Immature natural killer cell (primary cell): ENCODE measurements at regions not wholly inside any gene's neighbourhood (a gene's known extent, or its start where the extent isn't known, plus 50 kb on each side); places are given as distances from the start of the nearest gene placed in this dataset.

Source experiments
- DNase-seq, 3 donors: peaks; one replicate each; pipeline ENCODE4 v3.0.0; 2022; ENCODE audit warnings: mixed read lengths in 1 of 3
- H3K27ac Mint-ChIP-seq, 6 donors: one replicate each; pipeline ENCODE4 v1.8.0; 2020; ENCODE audit warnings: mixed read lengths in 6 of 6, mild to moderate bottlenecking in 5 of 6, inconsistent platforms in 4 of 6, moderate library complexity in 3 of 6
- H3K27me3 Mint-ChIP-seq, 3 donors: one replicate each; pipeline ENCODE4 v1.8.0; 2020 to 2021; ENCODE audit warnings: low read depth in 3 of 3, mild to moderate bottlenecking in 3 of 3, mixed read lengths in 3 of 3, moderate library complexity in 3 of 3, inconsistent platforms in 1 of 3
- H3K36me3 Mint-ChIP-seq, 3 donors: one replicate each; pipeline ENCODE4 v1.8.0; 2020; ENCODE audit warnings: mixed read lengths in 3 of 3, inconsistent platforms in 2 of 3, mild to moderate bottlenecking in 2 of 3
- H3K4me1 Mint-ChIP-seq, 2 donors: one replicate each; pipeline ENCODE4 v1.8.0; 2020; ENCODE audit warnings: inconsistent platforms in 2 of 2, mild to moderate bottlenecking in 2 of 2, mixed read lengths in 2 of 2, moderate library complexity in 1 of 2
- H3K4me3 Mint-ChIP-seq, 5 donors: one replicate each; pipeline ENCODE4 v1.8.0; 2020; ENCODE audit warnings: mild to moderate bottlenecking in 5 of 5, mixed read lengths in 5 of 5, inconsistent platforms in 3 of 5, moderate library complexity in 3 of 5
- H3K9me3 Mint-ChIP-seq, 6 donors: one replicate each; pipeline ENCODE4 v1.8.0; 2020; ENCODE audit warnings: mild to moderate bottlenecking in 6 of 6, mixed read lengths in 6 of 6, inconsistent platforms in 4 of 6, moderate library complexity in 3 of 6

DNA sequence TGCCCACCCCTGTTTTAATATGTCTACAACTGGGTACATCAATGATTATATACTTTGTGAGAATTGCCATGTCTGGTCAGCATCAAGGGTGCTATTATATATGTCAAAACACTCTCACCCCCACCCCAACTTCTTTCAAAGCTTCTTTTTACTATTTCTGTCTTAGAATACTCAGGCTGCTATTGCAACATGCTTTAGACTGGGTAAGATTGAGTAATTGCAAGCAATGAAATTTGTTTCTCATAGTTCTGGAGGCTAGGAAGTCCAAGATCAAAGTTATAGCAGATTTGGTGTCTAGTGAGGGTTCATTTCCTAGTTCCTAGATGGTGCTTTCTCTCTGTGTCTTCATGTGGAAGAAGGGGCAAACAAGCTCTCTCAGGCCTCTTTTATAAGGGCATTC is 100.5 kb upstream of the KCNK1 start:
- Mint-ChIP-seq H3K27me3 (peaks cover 0 to 5% (median 0%) of the 10 kb centered on the region in 3 donors), H3K4me3 (no peak overlapping the region), H3K27ac (no peak overlapping the region), H3K4me1 (no peaks in the 10 kb centered on the region), H3K36me3 (no peaks in the 10 kb centered on the region), H3K9me3 (peaks cover 0 to 4% (median 1%) of the 10 kb centered on the region in 6 donors)
- no peak for DNase-seq

DNA sequence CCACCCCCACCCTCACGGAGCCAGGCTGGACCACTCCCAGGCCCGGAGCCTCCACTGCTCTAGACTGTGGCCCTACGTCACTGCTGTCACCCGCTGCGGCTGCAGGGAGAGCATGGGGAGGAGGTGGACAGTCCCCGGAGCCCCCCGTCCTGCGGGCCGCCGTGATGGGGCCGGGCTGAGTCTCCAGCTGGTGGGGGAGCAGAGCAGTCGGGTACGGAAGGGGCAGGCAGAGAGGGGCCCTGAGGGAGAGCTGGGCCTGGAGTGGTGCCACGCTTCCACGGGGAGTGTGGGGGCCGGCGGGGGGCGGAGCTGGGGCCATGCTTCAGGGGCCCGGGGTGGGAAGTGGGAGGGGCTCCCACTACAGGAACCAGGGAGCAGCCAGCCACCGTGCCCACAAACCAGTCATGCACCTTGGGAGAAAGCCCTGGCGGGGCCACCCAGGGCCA is 98.9 kb upstream of the KCNK1 start:
- H3K4me3 Mint-ChIP-seq, result no peak overlapping the region
- H3K4me1 Mint-ChIP-seq, result no peaks in the 10 kb centered on the region
- no peak overlapping the region for H3K27ac Mint-ChIP-seq
- H3K9me3 Mint-ChIP-seq, result peaks cover 0 to 9% (median 2%) of the 10 kb centered on the region in 6 donors
- DNase-seq, result no peak
- H3K27me3 Mint-ChIP-seq, result peaks cover 0 to 6% (median 0%) of the 10 kb centered on the region in 3 donors
- H3K36me3 Mint-ChIP-seq, result no peaks in the 10 kb centered on the region

DNA sequence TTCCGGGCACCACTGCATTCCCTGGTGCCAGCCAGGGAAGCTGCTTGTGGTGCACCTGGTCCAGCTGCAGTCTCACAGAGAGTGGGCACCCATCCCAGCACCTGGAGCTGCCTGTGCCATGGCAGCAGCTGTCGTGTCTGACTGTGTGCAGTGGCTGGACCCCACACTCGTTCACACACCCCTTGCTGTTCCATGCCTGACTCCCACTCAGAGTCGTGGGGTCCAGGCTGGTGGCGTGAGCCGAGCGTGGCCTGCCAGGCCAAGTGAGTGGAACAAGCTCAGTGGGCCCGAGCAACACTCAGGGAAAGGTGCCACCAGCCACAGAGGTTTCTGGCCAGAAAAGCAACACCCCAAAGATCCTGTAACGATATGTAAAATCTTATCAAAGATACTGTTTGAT is 97.2 kb upstream of the KCNK1 start:
- peaks cover 0 to 9% (median 0%) of the 10 kb centered on the region in 3 donors for H3K27me3 Mint-ChIP-seq
- no peak overlapping the region for H3K4me3 Mint-ChIP-seq
- H3K36me3 Mint-ChIP-seq, result no peaks in the 10 kb centered on the region
- H3K9me3 Mint-ChIP-seq, result peaks cover 0 to 9% (median 2%) of the 10 kb centered on the region in 6 donors
- DNase-seq, result no peak
- no peaks in the 10 kb centered on the region for H3K4me1 Mint-ChIP-seq
- H3K27ac Mint-ChIP-seq, result no peak overlapping the region

DNA sequence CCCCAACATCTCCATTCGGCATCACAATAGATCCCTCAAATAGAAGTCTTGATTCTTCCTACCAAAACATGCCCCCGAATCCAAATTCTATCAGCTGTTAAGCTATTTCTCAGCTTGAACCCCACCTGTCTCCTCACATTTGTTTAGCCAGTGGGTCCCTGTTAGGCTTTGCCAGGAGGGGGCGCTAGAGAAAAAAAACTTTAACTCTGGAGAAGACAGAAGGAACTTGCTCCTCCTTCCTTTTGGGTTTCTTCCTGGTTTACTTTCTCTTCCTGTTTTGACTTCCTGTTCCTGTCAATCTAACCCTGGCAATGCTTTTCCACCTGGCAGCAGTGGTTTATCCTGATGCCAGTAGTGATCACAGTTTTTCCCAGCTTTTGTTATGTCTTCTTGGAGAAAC is 95.6 kb upstream of the KCNK1 start:
- Mint-ChIP-seq H3K27ac (no peak overlapping the region), H3K9me3 (peaks cover 0 to 9% (median 2%) of the 10 kb centered on the region in 6 donors), H3K4me3 (no peak overlapping the region), H3K4me1 (no peaks in the 10 kb centered on the region), H3K27me3 (peaks cover 0 to 9% (median 0%) of the 10 kb centered on the region in 3 donors), H3K36me3 (no peaks in the 10 kb centered on the region)
- no peak for DNase-seq

DNA sequence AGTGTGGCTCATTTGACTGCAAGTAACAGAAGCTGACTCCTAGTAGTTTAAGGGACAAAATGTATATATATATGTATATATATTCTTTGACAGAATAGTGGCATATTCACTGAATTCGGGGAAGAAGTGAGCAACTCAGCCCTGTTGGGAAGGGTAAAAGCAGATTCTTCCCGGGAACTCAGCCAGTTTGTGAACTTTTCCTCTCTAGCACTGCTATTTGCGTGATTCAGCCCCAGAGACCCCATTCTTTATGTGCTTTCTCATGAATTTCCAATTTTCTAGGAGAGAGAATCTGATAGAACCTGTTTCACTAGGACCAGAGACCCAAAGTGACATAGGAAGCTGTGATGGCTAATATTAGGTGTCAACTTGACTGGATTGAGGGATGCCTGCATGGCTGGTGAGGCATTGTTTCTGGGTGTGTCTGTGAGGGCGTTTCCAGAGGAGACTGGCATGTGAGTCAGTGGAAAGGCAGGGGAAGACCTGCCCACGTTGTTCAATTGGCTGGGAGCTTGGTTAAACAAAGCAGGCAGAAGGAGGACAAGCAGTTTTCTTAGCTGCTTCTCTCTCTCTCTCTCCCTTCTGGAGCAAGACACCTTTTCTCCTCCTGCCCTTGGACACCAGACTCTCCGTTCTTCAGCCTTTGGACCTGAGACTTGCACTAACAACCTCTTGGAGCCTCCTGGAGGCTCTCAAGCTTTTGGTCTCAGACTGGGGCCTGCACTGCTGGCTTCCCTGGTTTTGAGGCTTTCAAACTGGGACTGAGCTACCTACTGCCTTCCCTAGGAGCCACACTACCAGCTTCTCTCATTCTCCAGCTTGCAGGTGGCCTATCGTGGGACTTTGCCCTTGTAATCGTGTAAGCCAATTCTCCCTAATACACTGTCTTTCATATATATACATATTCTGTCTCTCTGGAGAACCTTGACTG is 93.4 kb upstream of the KCNK1 start:
- no peaks in the 10 kb centered on the region for H3K36me3 Mint-ChIP-seq
- no peak overlapping the region for H3K4me3 Mint-ChIP-seq
- H3K4me1 Mint-ChIP-seq, result no peaks in the 10 kb centered on the region
- no peak for DNase-seq
- H3K27ac Mint-ChIP-seq, result no peak overlapping the region
- peaks cover 0 to 9% (median 0%) of the 10 kb centered on the region in 3 donors for H3K27me3 Mint-ChIP-seq
- H3K9me3 Mint-ChIP-seq, result peaks cover 0 to 9% (median 2%) of the 10 kb centered on the region in 6 donors

DNA sequence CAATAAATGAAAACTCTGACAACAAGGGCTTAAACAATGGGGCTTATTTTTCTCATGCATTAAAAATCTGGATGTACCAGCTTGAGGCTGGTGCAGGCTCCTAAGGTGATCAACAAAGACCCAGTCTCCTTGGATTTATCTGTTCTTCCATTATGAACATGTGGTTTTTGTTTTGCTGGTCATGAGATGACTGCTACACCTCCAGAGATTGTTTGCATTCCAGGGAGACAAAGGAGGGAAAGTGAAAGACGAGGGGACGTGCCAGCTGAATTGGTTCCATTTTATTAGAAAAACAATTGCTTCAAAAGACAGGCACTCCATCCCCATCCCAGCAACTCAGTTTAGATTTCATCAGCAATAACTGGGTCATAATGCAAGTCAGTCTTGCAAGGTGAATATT is 90.9 kb upstream of the KCNK1 start:
- H3K4me1 Mint-ChIP-seq, result no peaks in the 10 kb centered on the region
- peaks cover 0 to 9% (median 0%) of the 10 kb centered on the region in 3 donors for H3K27me3 Mint-ChIP-seq

DNA sequence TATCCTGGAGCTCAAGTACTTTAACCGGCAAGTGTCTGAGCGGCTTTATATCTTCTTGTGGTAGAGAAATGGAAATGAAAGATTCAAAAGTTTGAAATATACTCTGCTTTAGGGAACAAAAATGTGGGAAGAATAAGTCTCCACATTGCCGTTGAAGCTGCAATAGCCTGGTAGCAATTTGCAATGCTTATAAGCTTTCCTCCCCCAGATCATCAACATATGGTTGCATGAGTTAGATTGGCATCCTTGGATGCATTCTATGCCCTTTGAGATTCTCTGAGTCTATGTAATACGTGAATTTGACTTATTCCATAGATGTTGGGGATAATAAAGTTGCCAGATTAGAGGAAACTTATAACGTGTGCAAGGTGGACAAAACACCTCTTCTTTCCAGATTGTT is 86.1 kb upstream of the KCNK1 start:
- Mint-ChIP-seq H3K27ac (no peak overlapping the region), H3K4me3 (no peak overlapping the region), H3K9me3 (peaks cover 0 to 8% (median 2%) of the 10 kb centered on the region in 6 donors), H3K27me3 (peaks cover 0 to 2% (median 0%) of the 10 kb centered on the region in 3 donors), H3K36me3 (no peaks in the 10 kb centered on the region), H3K4me1 (no peaks in the 10 kb centered on the region)
- DNase-seq, result no peak

More for the DNA sequence above, 90.9 kb upstream of the KCNK1 start:
- Mint-ChIP-seq H3K27ac (no peak overlapping the region), H3K4me3 (no peak overlapping the region), H3K9me3 (peaks cover 0 to 7% (median 2%) of the 10 kb centered on the region in 6 donors), H3K36me3 (no peaks in the 10 kb centered on the region)
- DNase-seq, result no peak

DNA sequence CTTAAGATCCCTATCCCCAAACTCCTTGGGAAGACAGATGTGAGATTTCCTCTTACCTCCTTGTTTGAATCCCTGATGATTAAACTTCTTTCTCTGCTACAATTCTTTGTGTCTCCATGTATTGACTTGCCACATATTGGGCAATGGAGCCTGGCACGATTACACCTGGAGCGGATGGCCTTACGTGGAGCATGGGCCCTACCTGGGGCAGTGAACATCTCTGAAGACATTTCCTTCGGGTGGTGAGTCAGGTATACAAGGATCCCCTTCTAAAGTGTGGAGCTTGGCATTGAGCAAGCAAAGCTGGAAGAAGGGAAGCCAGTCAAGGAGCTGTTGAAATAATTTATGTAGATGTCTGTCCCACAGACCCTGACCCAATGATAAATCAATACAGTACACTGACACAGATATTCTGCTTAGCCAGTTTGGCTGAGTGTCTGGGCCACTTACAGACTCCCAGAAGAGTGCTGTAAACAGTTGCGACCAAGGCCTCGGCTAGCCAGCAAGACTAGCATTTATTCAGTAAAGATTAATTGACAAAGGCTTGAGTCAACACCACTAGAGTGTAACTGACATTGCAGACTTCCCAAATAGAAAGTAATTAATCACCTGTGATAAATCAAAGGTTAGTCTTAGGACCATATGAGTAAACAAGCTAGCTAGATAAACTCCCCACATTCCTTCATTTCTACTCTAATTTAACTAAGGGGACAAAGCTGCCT is 83.1 kb upstream of the KCNK1 start:
- no peak overlapping the region for H3K4me3 Mint-ChIP-seq

DNA sequence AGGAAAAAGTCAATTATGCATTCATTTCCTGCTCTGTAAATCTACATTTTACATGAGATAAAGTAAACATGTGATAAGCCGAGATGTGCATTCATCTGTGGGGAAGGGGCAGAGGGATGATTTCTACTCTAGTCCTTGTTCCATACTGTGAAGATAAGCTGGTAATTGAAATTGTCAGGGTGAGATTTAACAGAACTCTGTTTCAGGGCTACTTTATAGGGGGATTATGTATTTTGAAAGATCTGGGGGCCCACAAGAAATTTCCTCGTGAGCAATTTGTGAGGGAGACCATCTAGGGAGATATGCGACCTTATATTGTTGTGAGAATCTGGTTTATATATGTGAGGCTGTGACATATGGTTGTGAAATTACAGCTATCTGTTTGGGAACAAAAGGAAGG is 73.1 kb upstream of the KCNK1 start:
- no peaks in the 10 kb centered on the region for H3K36me3 Mint-ChIP-seq
- no peak overlapping the region for H3K4me3 Mint-ChIP-seq
- H3K27me3 Mint-ChIP-seq, result no peaks in the 10 kb centered on the region
- H3K4me1 Mint-ChIP-seq, result no peaks in the 10 kb centered on the region
- H3K27ac Mint-ChIP-seq, result no peak overlapping the region
- H3K9me3 Mint-ChIP-seq, result peaks cover 0 to 5% (median 1%) of the 10 kb centered on the region in 6 donors
- DNase-seq, result no peak

More for the DNA sequence above, 83.1 kb upstream of the KCNK1 start:
- Mint-ChIP-seq H3K36me3 (no peaks in the 10 kb centered on the region), H3K27me3 (peaks cover 0 to 2% (median 2%) of the 10 kb centered on the region in 3 donors), H3K4me1 (no peaks in the 10 kb centered on the region), H3K27ac (no peak overlapping the region), H3K9me3 (peaks cover 0 to 10% (median 3%) of the 10 kb centered on the region in 6 donors)
- no peak for DNase-seq

DNA sequence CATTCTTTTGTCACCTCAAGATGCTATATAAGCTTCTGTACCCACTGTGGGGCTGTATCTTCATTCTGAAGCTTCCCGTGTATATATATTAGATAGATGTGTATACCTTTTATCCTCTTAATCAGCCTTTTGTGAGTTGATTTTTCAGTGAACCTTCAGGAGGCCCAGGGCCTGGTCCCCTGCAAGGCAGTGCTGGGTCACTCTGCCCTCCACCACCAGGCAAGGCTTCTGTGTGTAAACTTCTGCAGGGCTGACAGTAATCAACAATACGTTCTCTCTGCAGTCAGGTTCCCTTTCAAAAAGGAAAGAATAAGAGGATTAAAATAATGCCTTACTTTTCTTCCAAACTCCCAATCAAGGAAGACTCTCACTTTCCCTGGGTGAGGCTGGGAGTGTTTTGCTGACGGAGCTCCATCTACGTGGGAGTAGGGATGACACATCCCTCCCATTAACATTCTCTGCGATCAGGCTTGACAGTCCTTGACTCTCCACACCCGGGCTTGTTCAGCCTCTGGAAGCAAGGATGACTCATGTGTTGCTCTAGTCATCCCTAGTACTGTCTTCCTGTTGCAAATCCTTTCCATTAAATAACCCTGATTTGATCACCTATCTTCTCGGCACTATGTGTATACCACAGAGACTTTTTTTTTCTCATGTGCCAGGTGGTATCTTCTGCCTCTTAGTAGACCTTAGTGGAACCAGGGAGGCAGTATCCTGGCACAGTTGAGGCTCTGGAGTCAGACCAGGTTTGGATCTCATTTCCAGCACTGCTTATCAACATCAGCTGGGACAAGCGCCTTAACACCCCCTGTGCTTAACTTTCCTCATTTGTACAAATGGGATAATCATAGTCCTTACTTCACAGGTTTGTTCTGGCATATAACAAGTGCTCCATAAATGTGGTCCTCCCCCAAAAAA is 70.3 kb upstream of the KCNK1 start:
- no peaks in the 10 kb centered on the region for H3K36me3 Mint-ChIP-seq
- H3K4me3 Mint-ChIP-seq, result no peak overlapping the region
- H3K4me1 Mint-ChIP-seq, result no peaks in the 10 kb centered on the region
- no peak for DNase-seq
- H3K27me3 Mint-ChIP-seq, result peaks cover 0 to 2% (median 0%) of the 10 kb centered on the region in 3 donors
- no peak overlapping the region for H3K27ac Mint-ChIP-seq
- H3K9me3 Mint-ChIP-seq, result peaks cover 0 to 11% (median 3%) of the 10 kb centered on the region in 6 donors

DNA sequence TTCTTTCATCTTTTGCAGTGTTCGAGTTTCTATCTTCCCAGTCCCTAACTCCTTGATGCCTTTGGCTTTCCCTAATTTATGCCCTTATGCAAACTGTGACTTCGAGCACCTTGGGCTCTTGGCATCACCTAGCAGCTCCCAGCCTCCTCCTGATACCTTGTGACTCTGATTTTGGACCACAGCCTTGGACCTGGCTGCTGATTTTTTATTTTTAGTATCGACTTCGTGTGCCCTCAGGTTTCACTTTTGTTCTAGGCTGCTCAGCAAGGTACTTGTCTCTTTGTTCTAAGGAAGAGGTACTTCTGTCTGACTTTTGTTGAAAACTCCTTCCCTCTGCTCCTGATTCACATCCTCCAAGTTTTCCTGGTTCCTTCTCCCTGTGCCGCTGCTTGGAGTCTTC is 69.6 kb upstream of the KCNK1 start:
- H3K27me3 Mint-ChIP-seq, result peaks cover 0 to 2% (median 0%) of the 10 kb centered on the region in 3 donors
- H3K27ac Mint-ChIP-seq, result no peak overlapping the region
- H3K9me3 Mint-ChIP-seq, result peaks cover 0 to 11% (median 3%) of the 10 kb centered on the region in 6 donors
- no peaks in the 10 kb centered on the region for H3K4me1 Mint-ChIP-seq
- H3K4me3 Mint-ChIP-seq, result no peak overlapping the region
- DNase-seq, result no peak
- H3K36me3 Mint-ChIP-seq, result no peaks in the 10 kb centered on the region

DNA sequence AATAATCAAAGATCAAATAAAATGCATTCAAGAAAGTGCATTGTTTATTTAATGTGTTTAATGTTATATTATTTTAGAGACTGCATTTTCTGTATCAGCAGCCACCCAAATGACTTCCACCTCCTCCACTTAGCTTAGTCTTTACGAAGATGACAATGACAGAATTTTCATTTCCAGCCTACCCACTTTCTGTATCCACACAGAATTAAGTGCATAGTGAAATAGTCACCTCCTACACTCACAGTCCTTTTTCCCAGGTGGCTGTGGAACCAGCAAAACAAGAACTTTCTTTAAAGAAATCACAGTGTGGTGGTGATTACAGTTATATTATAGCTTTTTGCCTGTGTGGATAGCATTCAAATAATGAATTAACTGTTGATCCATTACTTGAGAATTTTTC is 66.2 kb upstream of the KCNK1 start:
- peaks cover 0 to 3% (median 2%) of the 10 kb centered on the region in 3 donors for H3K27me3 Mint-ChIP-seq
- DNase-seq, result no peak
- H3K9me3 Mint-ChIP-seq, result peaks cover 0 to 7% (median 3%) of the 10 kb centered on the region in 6 donors
- H3K27ac Mint-ChIP-seq, result no peak overlapping the region
- H3K4me3 Mint-ChIP-seq, result no peak overlapping the region
- H3K36me3 Mint-ChIP-seq, result no peaks in the 10 kb centered on the region
- no peaks in the 10 kb centered on the region for H3K4me1 Mint-ChIP-seq

DNA sequence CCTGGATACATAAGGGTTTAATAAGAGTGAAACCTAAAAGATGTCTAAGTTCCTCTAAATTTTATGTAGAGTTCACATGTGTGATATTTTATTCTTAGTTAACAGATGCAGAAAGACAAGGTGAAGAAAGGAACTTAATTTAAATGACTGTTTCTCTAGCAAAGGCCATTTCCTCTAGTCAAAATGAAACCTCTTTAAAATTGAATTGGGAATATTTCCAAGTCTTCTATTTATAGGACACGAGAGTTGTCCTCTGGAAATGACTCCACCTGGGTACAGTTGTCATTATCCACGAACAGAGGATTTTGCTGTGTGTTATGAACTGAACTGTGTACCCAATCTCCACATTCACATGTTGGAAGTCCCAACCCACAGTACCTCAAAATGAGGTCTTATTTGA is 64.5 kb upstream of the KCNK1 start:
- H3K9me3 Mint-ChIP-seq, result peaks cover 0 to 10% (median 3%) of the 10 kb centered on the region in 6 donors
- H3K4me1 Mint-ChIP-seq, result no peaks in the 10 kb centered on the region
- no peaks in the 10 kb centered on the region for H3K36me3 Mint-ChIP-seq
- H3K4me3 Mint-ChIP-seq, result no peak overlapping the region
- no peak overlapping the region for H3K27ac Mint-ChIP-seq
- no peak for DNase-seq
- H3K27me3 Mint-ChIP-seq, result peaks cover 0 to 3% (median 2%) of the 10 kb centered on the region in 3 donors
